ENCODE measurements at regions not wholly inside any gene's neighbourhood (a gene's known extent, or its start where the extent isn't known, plus 50 kb on each side); places are given as distances from the start of the nearest gene placed in this dataset.

GRCh38 chr18:27600245-27600644 is 415.1 kb upstream of the CHST9 start:
- Mint-ChIP-seq H3K36me3 (no peaks in the 10 kb centered on the region), H3K27ac (no peak overlapping the region), H3K9me3 (no peaks in the 10 kb centered on the region), H3K27me3 (no peaks in the 10 kb centered on the region), H3K4me3 (no peak overlapping the region), H3K4me1 (no peaks in the 10 kb centered on the region)
- CTCF ChIA-PET, result interaction anchor here (0.6 to 1.9 kb wide), 6 partner anchors 25 to 1222 kb away, joined by 3 to 6 read pairs (median 4); no protein-coding TSS in a partner anchor
- DNase-seq, result no peak

- Mint-ChIP-seq H3K27ac (no peak overlapping the region), H3K9me3 (no peaks in the 10 kb centered on the region), H3K27me3 (no peaks in the 10 kb centered on the region), H3K4me1 (no peaks in the 10 kb centered on the region), H3K36me3 (no peaks in the 10 kb centered on the region), H3K4me3 (no peak overlapping the region)
- CTCF ChIA-PET, result interaction anchor here (0.7 to 1.9 kb wide), 6 partner anchors 13 to 1221 kb away, joined by 3 to 6 read pairs (median 3); no protein-coding TSS in a partner anchor
- peak; percentile 45 for DNase-seq
Observed at GRCh38 chr18:27599202-27599829, 414.2 kb upstream of the CHST9 start.

- CTCF ChIA-PET, result no interaction called here
Observed at GRCh38 chr18:27595113-27595838, 410.2 kb upstream of the CHST9 start.

GRCh38 chr18:27585602-27586173 is 400.6 kb upstream of the CHST9 start:
- DNase-seq, result no peak
- no peaks in the 10 kb centered on the region for H3K4me1 Mint-ChIP-seq
- no peak overlapping the region for H3K4me3 Mint-ChIP-seq
- H3K27ac Mint-ChIP-seq, result no peak overlapping the region
- H3K9me3 Mint-ChIP-seq, result peaks cover 5% of the 10 kb centered on the region
- CTCF ChIA-PET, result interaction anchor here (1.1 kb wide), 1 partner anchor 13 kb away, joined by 3 read pairs; no protein-coding TSS in a partner anchor
- no peaks in the 10 kb centered on the region for H3K27me3 Mint-ChIP-seq
- H3K36me3 Mint-ChIP-seq, result no peaks in the 10 kb centered on the region

More at GRCh38 chr18:27595113-27595838, 410.2 kb upstream of the CHST9 start:
- Mint-ChIP-seq H3K4me3 (no peak overlapping the region), H3K36me3 (no peaks in the 10 kb centered on the region), H3K9me3 (no peaks in the 10 kb centered on the region), H3K27me3 (no peaks in the 10 kb centered on the region), H3K27ac (no peak overlapping the region), H3K4me1 (no peaks in the 10 kb centered on the region)
- DNase-seq, result no peak

- Mint-ChIP-seq H3K27ac (no peak overlapping the region), H3K9me3 (peaks cover 5% of the 10 kb centered on the region), H3K27me3 (no peaks in the 10 kb centered on the region), H3K36me3 (no peaks in the 10 kb centered on the region), H3K4me3 (no peak overlapping the region), H3K4me1 (no peaks in the 10 kb centered on the region)
- CTCF ChIA-PET, result no interaction called here
- DNase-seq, result no peak
Observed at GRCh38 chr18:27583466-27583865, 398.4 kb upstream of the CHST9 start.

GRCh38 chr18:27582760-27583412 is 397.8 kb upstream of the CHST9 start:
- no peaks in the 10 kb centered on the region for H3K27me3 Mint-ChIP-seq
- no peak overlapping the region for H3K4me3 Mint-ChIP-seq
- H3K4me1 Mint-ChIP-seq, result no peaks in the 10 kb centered on the region
- CTCF ChIA-PET, result no interaction called here
- H3K9me3 Mint-ChIP-seq, result peaks cover 5% of the 10 kb centered on the region
- no peak for DNase-seq
- no peak overlapping the region for H3K27ac Mint-ChIP-seq
- no peaks in the 10 kb centered on the region for H3K36me3 Mint-ChIP-seq

GRCh38 chr18:27581296-27581904 is 396.3 kb upstream of the CHST9 start:
- CTCF ChIA-PET, result no interaction called here

GRCh38 chr18:27579364-27579763 is 394.3 kb upstream of the CHST9 start:
- no peaks in the 10 kb centered on the region for H3K4me1 Mint-ChIP-seq
- no peaks in the 10 kb centered on the region for H3K27me3 Mint-ChIP-seq
- H3K9me3 Mint-ChIP-seq, result peaks cover 11% of the 10 kb centered on the region
- no peak overlapping the region for H3K27ac Mint-ChIP-seq
- no peaks in the 10 kb centered on the region for H3K36me3 Mint-ChIP-seq
- CTCF ChIA-PET, result no interaction called here
- no peak overlapping the region for H3K4me3 Mint-ChIP-seq
- no peak for DNase-seq

More at GRCh38 chr18:27581296-27581904, 396.3 kb upstream of the CHST9 start:
- Mint-ChIP-seq H3K4me3 (no peak overlapping the region), H3K9me3 (peaks cover 5% of the 10 kb centered on the region), H3K27ac (no peak overlapping the region), H3K4me1 (no peaks in the 10 kb centered on the region), H3K36me3 (no peaks in the 10 kb centered on the region), H3K27me3 (no peaks in the 10 kb centered on the region)
- no peak for DNase-seq

GRCh38 chr18:27577752-27578151 is 392.6 kb upstream of the CHST9 start:
- Mint-ChIP-seq H3K4me1 (no peaks in the 10 kb centered on the region), H3K4me3 (no peak overlapping the region), H3K9me3 (peaks cover 11% of the 10 kb centered on the region), H3K27ac (no peak overlapping the region), H3K36me3 (no peaks in the 10 kb centered on the region), H3K27me3 (no peaks in the 10 kb centered on the region)
- CTCF ChIA-PET, result no interaction called here
- no peak for DNase-seq

- Mint-ChIP-seq H3K9me3 (peaks cover 11% of the 10 kb centered on the region), H3K4me1 (no peaks in the 10 kb centered on the region), H3K36me3 (no peaks in the 10 kb centered on the region), H3K4me3 (no peak overlapping the region), H3K27me3 (no peaks in the 10 kb centered on the region), H3K27ac (no peak overlapping the region)
- no peak for DNase-seq
- CTCF ChIA-PET, result no interaction called here
Observed at GRCh38 chr18:27577265-27577664, 392.2 kb upstream of the CHST9 start.

- no peak for DNase-seq
- Mint-ChIP-seq H3K4me3 (no peak overlapping the region), H3K27me3 (no peaks in the 10 kb centered on the region), H3K36me3 (no peaks in the 10 kb centered on the region), H3K27ac (no peak overlapping the region), H3K4me1 (no peaks in the 10 kb centered on the region), H3K9me3 (peaks cover 3% of the 10 kb centered on the region)
- CTCF ChIA-PET, result no interaction called here
Observed at GRCh38 chr18:27567434-27567833, 382.3 kb upstream of the CHST9 start.

- no peak overlapping the region for H3K27ac Mint-ChIP-seq
- CTCF ChIA-PET, result no interaction called here
- H3K4me3 Mint-ChIP-seq, result no peak overlapping the region
Observed at GRCh38 chr18:27564066-27564465, 379.0 kb upstream of the CHST9 start.

GRCh38 chr18:27558388-27559155 is 373.5 kb upstream of the CHST9 start:
- no peak overlapping the region for H3K4me3 Mint-ChIP-seq
- H3K27me3 Mint-ChIP-seq, result no peaks in the 10 kb centered on the region
- no peak overlapping the region for H3K27ac Mint-ChIP-seq
- peaks cover 5% of the 10 kb centered on the region for H3K9me3 Mint-ChIP-seq
- H3K36me3 Mint-ChIP-seq, result no peaks in the 10 kb centered on the region
- H3K4me1 Mint-ChIP-seq, result no peaks in the 10 kb centered on the region
- CTCF ChIA-PET, result no interaction called here
- DNase-seq, result no peak

More at GRCh38 chr18:27564066-27564465, 379.0 kb upstream of the CHST9 start:
- Mint-ChIP-seq H3K36me3 (no peaks in the 10 kb centered on the region), H3K4me1 (no peaks in the 10 kb centered on the region), H3K9me3 (peaks cover 2% of the 10 kb centered on the region), H3K27me3 (no peaks in the 10 kb centered on the region)
- DNase-seq, result no peak
